ENCODE measurements at regions not wholly inside any gene's neighbourhood (a gene's known extent, or its start where the extent isn't known, plus 50 kb on each side); places are given as distances from the start of the nearest gene placed in this dataset.

GRCh38 chr22:26806445-26807175 lies 149.2 kb downstream of the MIAT start:
- Histone ChIP-seq H3K4me3 (no peak overlapping the region), H3K27ac (no peak overlapping the region), H3K9me3 (no peaks in the 10 kb centered on the region), H3K4me1 (no peaks in the 10 kb centered on the region), H3K36me3 (no peaks in the 10 kb centered on the region), H3K27me3 (no peaks in the 10 kb centered on the region)
- DNase-seq: no peak
- no peak for TF ChIP-seq CTCF (IDR thresholded peaks at IDR 0.05)
- no peak for TF ChIP-seq POLR2A (IDR thresholded peaks at IDR 0.05)

- TF ChIP-seq CTCF (IDR thresholded peaks at IDR 0.05) (no peak), POLR2A (IDR thresholded peaks at IDR 0.05) (no peak)
- Histone ChIP-seq H3K36me3 (no peaks in the 10 kb centered on the region), H3K9me3 (no peaks in the 10 kb centered on the region), H3K27ac (no peak overlapping the region), H3K4me1 (no peaks in the 10 kb centered on the region), H3K4me3 (no peak overlapping the region), H3K27me3 (no peaks in the 10 kb centered on the region)
- no peak for DNase-seq
Measured at GRCh38 chr22:26811647-26811992, 154.2 kb downstream of the MIAT start.

GRCh38 chr22:26812731-26813130 lies 155.3 kb downstream of the MIAT start:
- Histone ChIP-seq H3K36me3 (no peaks in the 10 kb centered on the region), H3K4me1 (no peaks in the 10 kb centered on the region), H3K27ac (no peak overlapping the region), H3K4me3 (no peak overlapping the region), H3K9me3 (peaks cover 0 to 4% (median 0%) of the 10 kb centered on the region in 4 donors), H3K27me3 (no peaks in the 10 kb centered on the region)
- no peak for TF ChIP-seq POLR2A (IDR thresholded peaks at IDR 0.05)
- no peak for DNase-seq

GRCh38 chr22:26816726-26817125 lies 159.3 kb downstream of the MIAT start:
- no peaks in the 10 kb centered on the region for H3K4me1 ChIP-seq
- no peak for DNase-seq
- no peak for TF ChIP-seq POLR2A (IDR thresholded peaks at IDR 0.05)
- TF ChIP-seq CTCF (IDR thresholded peaks at IDR 0.05): no peak
- H3K4me3 ChIP-seq: no peak overlapping the region
- H3K27me3 ChIP-seq: no peaks in the 10 kb centered on the region
- no peaks in the 10 kb centered on the region for H3K36me3 ChIP-seq
- no peak overlapping the region for H3K27ac ChIP-seq
- H3K9me3 ChIP-seq: peaks cover 0 to 8% (median 2%) of the 10 kb centered on the region in 4 donors

- Histone ChIP-seq H3K27ac (no peak overlapping the region), H3K9me3 (peaks cover 0 to 8% (median 2%) of the 10 kb centered on the region in 4 donors), H3K4me3 (no peak overlapping the region), H3K27me3 (no peaks in the 10 kb centered on the region), H3K36me3 (no peaks in the 10 kb centered on the region), H3K4me1 (no peaks in the 10 kb centered on the region)
- no peak for DNase-seq
- no peak for TF ChIP-seq POLR2A (IDR thresholded peaks at IDR 0.05)
- no peak for TF ChIP-seq CTCF (IDR thresholded peaks at IDR 0.05)
Measured at GRCh38 chr22:26817926-26818325, 160.5 kb downstream of the MIAT start.

- Histone ChIP-seq H3K4me3 (no peak overlapping the region), H3K27ac (no peak overlapping the region), H3K4me1 (no peaks in the 10 kb centered on the region), H3K9me3 (peaks cover 0 to 8% (median 2%) of the 10 kb centered on the region in 4 donors), H3K27me3 (no peaks in the 10 kb centered on the region), H3K36me3 (no peaks in the 10 kb centered on the region)
- DNase-seq: no peak
- no peak for TF ChIP-seq POLR2A (IDR thresholded peaks at IDR 0.05)
- TF ChIP-seq CTCF (IDR thresholded peaks at IDR 0.05): no peak
Measured at GRCh38 chr22:26821854-26822253, 164.5 kb downstream of the MIAT start.

Measured in Peyer's patch (tissue), 4 donors.